GM19035 (cell line): ENCODE measurements at regions not wholly inside any gene's neighbourhood (a gene's known extent, or its start where the extent isn't known, plus 50 kb on each side); places are given as distances from the start of the nearest gene placed in this dataset.

Experiments
- ATAC-seq: cut with Tn5 transposase; IDR thresholded peaks from one replicate; pipeline ENCODE4 v1.9.1; 2021; ENCODE audit not compliant: unreplicated experiment

GRCh38 chr18:39681061-39681460, 2115.5 kb upstream of the CELF4 start:
- no peak for ATAC-seq

DNA sequence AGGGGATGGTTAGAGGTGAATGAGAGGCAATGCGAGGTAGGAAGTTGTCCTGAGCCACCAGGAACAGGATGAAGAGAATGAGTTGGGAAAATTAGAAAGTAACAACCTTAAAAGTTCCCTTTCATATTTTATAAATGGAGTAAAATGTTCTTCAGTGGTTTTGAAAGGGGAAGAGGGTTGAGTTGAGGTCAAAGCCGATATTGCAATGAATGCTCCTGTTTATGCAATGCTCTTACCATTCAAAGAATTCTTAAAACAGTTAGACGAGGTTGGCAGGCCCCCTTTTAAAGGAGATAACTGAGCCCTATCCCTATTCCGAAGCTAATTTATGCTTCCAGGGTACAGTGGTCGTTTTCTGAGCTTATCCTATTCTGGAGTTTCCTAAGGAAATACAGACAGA, 2110.3 kb upstream of the CELF4 start:
- no peak for ATAC-seq

DNA sequence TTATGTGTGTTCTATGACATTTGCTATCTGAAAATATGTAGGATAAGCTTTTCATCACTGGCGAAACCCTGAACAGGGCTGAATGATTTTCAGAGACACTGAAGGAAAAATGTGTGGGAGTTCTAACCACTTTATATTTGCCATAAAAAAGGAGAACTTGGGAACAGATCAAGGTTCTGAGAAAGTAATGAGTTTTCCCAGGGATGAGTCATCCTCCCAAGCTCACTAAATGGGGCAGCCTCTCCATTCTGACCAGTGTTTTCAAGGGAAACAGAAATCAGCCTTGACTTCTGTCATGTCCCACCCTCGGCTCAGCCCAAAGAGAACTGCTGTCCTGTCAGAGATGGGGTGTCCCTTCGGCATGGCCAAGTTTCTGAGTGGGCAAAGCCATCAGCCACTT, 2109.8 kb upstream of the CELF4 start:
- no peak for ATAC-seq

- no peak for ATAC-seq
Measured at GRCh38 chr18:39672171-39672570, 2106.6 kb upstream of the CELF4 start.

DNA sequence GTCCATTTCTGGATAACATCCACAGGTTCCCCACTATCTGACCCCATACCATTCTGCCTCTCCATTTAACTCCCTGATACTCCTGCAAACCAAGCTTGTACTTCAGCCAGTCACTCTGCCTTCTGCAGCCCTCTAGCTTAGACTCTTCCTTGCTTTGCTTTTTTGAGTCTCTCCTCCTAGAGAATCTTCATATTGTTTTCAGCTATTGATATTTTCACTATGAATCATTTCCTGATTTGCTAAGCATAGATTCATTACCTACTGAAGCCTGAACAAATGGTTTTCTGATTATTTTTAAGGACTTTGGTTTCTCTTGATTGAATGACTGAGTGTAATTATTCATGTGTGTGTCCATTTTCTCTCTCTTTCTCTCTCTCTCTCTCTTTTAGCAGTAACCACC, 2102.3 kb upstream of the CELF4 start:
- ATAC-seq: no peak

DNA sequence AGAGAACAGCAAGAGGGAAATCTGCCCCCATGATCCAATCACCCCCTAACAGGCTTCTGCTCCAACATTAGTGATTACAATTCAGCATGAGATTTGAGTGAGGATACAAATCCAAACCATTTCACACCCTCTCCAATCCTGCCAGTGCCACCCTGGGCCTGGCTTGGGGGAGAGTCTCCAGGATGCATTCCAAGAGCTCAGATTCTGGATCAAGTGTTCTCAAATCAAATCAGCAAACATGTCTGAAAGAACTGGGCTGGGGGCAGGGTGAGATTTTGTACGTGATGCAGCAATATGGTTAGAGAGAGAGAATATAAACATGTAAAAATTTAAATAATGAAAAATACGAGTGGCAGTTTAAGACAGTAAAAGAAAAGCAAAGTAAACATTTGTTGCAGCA, 2100.9 kb upstream of the CELF4 start:
- no peak for ATAC-seq

DNA sequence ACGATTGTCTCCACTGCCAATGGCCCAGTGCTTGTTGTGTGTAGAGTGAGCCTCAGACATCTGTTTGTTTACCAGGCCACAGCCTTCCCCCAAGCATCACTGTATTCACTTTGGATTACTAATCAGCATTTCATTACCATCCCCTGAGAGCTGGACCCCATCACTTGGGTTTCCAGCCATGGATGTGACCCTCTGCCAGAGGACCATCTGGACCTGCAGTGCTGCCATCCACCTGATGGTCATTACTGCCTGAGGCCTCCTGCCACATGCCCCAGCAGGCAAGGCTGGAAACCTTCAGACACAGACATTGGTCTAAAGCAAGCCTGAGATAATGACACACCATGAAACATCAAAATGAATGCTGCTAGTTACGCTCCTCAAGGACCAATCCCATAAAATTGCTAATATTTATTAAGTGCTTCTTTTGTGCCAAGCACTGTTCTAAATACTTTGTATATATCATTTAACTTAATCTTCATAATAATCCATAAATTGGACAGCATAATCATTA, 2096.3 kb upstream of the CELF4 start:
- ATAC-seq: no peak

GRCh38 chr18:39660141-39660540, 2094.5 kb upstream of the CELF4 start:
- ATAC-seq: no peak

DNA sequence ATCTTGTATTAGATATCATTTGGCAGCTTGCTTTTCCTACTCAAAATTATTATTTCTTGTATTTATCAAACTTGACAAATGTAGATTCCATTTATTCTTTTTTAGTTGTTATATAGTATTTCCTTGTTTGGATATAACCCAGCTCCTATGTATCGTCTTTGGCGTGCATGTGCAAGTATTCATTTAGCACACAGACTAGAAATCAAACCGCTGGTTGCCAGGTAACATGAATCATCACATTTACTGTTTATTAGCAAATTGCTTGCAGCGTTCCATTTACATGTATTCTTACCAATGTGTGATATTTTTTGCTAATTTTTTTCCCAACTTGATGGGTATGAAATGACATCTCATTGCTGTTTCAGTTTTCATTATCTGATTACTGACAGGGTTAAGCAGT, 2089.7 kb upstream of the CELF4 start:
- ATAC-seq: no peak

DNA sequence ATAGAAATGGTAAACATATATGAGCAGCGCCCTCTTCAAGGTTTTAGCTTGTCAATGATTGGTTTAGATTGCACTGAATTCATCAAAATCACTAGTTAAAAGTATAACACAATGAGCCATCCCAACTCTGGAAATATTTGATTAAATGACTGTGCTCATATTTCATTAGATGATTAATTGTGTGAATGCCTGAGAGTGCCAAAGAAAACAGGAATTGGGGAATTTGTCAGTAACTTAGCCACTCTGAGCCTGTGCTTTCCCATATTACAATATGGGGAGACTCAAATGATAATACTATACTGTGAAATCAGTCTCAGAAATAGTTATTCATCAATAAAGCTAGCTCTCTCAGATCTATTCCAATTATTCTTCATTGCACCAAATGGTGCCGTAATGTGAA, 2087.6 kb upstream of the CELF4 start:
- ATAC-seq: no peak

- no peak for ATAC-seq
Measured at GRCh38 chr18:39648616-39649015, 2083.0 kb upstream of the CELF4 start.

- ATAC-seq: no peak
Measured at GRCh38 chr18:39647627-39648534, 2082.3 kb upstream of the CELF4 start.

- no peak for ATAC-seq
Measured at GRCh38 chr18:39638224-39638623, 2072.6 kb upstream of the CELF4 start.

- no peak for ATAC-seq
Measured at GRCh38 chr18:39636931-39637330, 2071.3 kb upstream of the CELF4 start.

DNA sequence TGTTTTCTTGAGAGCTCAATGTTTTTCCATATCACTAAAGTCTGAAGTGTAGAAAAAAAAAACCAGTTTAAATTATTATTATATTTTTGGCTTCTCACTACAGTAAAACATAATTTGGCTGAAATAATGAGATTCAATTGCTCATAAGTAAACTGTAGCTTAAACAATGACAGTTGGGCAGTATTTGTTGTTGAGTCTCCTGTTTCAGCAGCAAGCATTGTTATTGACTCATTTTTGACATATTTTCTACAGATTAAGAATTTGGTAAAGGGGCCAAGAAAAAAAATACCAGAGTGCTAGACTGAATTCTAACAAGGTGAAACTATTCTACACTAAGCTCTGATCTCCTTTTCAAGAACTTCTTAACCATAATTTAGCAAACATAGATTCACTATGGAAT, 2070.4 kb upstream of the CELF4 start:
- ATAC-seq: no peak

DNA sequence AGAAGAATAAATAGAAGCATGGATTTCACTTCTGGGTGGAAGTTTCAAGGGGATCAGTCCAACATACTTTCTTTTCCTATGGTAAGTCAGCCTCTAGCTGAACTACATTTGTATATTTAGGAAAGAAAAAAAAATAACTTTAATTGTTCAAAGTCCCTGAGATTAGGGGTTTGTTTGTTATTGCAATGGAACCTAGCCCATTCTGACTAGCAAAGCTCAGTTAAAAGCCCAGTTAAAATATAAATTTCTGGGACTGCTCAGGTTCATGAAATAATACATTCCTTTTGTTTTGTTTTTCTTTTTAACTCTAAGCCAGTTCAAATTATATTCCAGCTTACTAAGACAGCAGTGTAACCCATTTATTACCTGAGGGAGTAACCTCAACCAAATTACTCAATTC, 2069.6 kb upstream of the CELF4 start:
- ATAC-seq: no peak

GRCh38 chr18:39627936-39628335, 2062.3 kb upstream of the CELF4 start:
- ATAC-seq: no peak

- no peak for ATAC-seq
Measured at GRCh38 chr18:39624961-39625360, 2059.4 kb upstream of the CELF4 start.

- ATAC-seq: no peak
Measured at GRCh38 chr18:39622431-39622830, 2056.8 kb upstream of the CELF4 start.

GRCh38 chr18:39620551-39621168, 2055.1 kb upstream of the CELF4 start:
- ATAC-seq: no peak

DNA sequence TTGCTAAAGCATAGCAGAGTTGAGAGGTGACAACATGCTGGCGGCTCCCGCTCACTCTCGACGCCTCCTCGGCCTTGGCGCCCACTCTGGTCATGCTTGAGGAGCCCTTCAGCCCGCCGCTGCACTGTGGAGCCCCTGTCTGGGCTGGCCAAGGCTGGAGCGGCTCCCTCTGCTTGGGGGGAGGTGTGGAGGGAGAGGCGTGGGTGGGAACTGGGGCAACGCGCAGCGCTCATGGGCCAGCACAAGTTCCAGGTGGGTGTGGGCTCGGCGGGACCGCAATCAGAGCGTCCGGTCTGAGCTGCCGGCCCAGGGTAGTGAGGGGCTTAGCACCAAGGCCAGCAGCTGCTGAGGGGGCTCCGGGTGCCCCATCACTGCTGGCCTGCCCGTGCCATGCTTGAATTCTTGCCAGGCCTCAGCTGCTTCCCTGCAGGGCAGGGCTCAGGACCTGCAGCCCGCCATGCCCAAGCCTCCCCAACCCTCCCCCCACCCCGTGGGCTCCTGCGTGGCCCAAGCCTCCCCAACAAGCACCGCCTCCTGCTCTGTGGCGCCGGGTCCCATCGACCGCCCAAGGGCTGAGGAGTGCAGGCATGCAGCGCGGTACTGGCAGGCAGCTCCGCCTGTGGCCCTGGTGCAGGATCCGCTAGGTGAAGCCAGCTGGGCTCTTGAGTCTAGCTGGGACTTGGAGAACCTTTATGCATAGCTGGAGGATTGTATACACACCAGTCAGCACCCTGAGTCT, 2052.8 kb upstream of the CELF4 start:
- ATAC-seq: no peak
